HepG2 (cell line): ENCODE measurements at regions not wholly inside any gene's neighbourhood (a gene's known extent, or its start where the extent isn't known, plus 50 kb on each side); places are given as distances from the start of the nearest gene placed in this dataset.

ENCODE experiments used
- ATAC-seq: fragments of 200-7000 bp; cut with Tn5 transposase; 3 replicates; pipeline ENCODE4 v1.9.1; 2020; ENCODE audit warnings: mild to moderate bottlenecking, moderate library complexity
- BruUV-seq: library from RNA; stranded (reverse); fragments of 400-500 nt; replicated peaks from 2 replicates; lab custom pipeline; 2021; lab: Mats Ljungman, UMichigan
- CTCF ChIA-PET: fragments of 300-600 bp; formaldehyde crosslinking; extraction: SDS; loops from one replicate; lab custom pipeline; 2021; ENCODE audit warnings: low total read pairs, inconsistent platforms, low intra/inter-chr PET ratio; lab: Yijun Ruan, JAX
- POLR2A ChIA-PET: fragments of 350-600 bp; sonication (Branson Sonifier 250); formaldehyde crosslinking; loops from one replicate; lab custom pipeline; 2020; ENCODE audit warnings: antibody characterized with exemption, inconsistent platforms; lab: Yijun Ruan, JAX
- DNase-seq: peaks from one replicate; pipeline ENCODE4 v3.0.0-alpha.2; 2015; ENCODE audit warnings: low spot score
- FAIRE-seq: peaks from 3 replicates; lab custom pipeline; 2011; peaks lifted over from hg19 to GRCh38; lab: Jason Lieb, UNC
- H2AFZ ChIP-seq: one replicate; pipeline ENCODE4 v1.6.1; 2011; ENCODE audit warnings: low read length, inconsistent platforms
- H3K27ac ChIP-seq: fragments of 300-600 bp; 3 replicates; pipeline ENCODE4 v1.8.0; 2011; ENCODE audit warnings: mixed run types, mild to moderate bottlenecking, mixed read lengths, low read length, inconsistent platforms; ENCODE audit not compliant: insufficient read depth; ENCODE audit errors: extremely low read length
- H3K27me3 ChIP-seq, 2 experiments: fragments of 200-600 bp in 1 of 2; 2 replicates in 1 of 2; 3 replicates in 1 of 2; pipeline versions ENCODE4 v1.6.0 to v1.8.0; 2011; ENCODE audit warnings: low read length in 2 of 2, mild to moderate bottlenecking in 2 of 2, moderate library complexity in 2 of 2, inconsistent platforms in 1 of 2; ENCODE audit not compliant: insufficient read depth in 2 of 2, control insufficient read depth in 1 of 2
- H3K36me3 ChIP-seq, 2 experiments: fragments of 200-600 bp in 1 of 2; replicated peaks in 1 of 2; 2 replicates in 1 of 2; 3 replicates in 1 of 2; pipeline versions ENCODE4 v1.5.1 to v1.8.0; 2011; ENCODE audit warnings: low read length in 2 of 2, inconsistent platforms in 1 of 2; ENCODE audit not compliant: insufficient read depth in 2 of 2, control insufficient read depth in 1 of 2
- H3K4me1 ChIP-seq: 2 replicates; pipeline ENCODE4 v1.5.1; 2012; ENCODE audit warnings: low read length, inconsistent platforms; ENCODE audit not compliant: insufficient read depth
- H3K4me2 ChIP-seq: 2 replicates; pipeline ENCODE4 v1.6.0; 2011; ENCODE audit warnings: low read depth, low read length, inconsistent platforms
- H3K4me3 ChIP-seq, 3 experiments: fragments of 200-600 bp in 1 of 3; sonication (generic), shearing (Covaris generic) in 1 of 3; replicated peaks in 1 of 3; 2 replicates each; pipeline ENCODE4 v1.5.1; 2011 to 2016; ENCODE audit warnings: low read length in 3 of 3, inconsistent platforms in 2 of 3, low read depth in 2 of 3, mild to moderate bottlenecking in 2 of 3, control low read depth in 1 of 3, mixed read lengths in 1 of 3; ENCODE audit not compliant: insufficient read depth in 1 of 3
- H3K79me2 ChIP-seq: one replicate; pipeline ENCODE4 v1.6.1; 2011; ENCODE audit warnings: low read length, inconsistent platforms; ENCODE audit not compliant: insufficient read depth
- H3K9ac ChIP-seq: 2 replicates; pipeline ENCODE4 v1.6.0; 2011; ENCODE audit warnings: mild to moderate bottlenecking, low read depth, low read length, inconsistent platforms; ENCODE audit not compliant: insufficient read depth
- H3K9me3 ChIP-seq: 2 replicates; pipeline ENCODE4 v1.5.1; 2012; ENCODE audit warnings: mild to moderate bottlenecking, low read length
- H4K20me1 ChIP-seq: 2 replicates; pipeline ENCODE4 v1.6.0; 2011; ENCODE audit warnings: inconsistent platforms, mild to moderate bottlenecking, low read length, moderate library complexity; ENCODE audit not compliant: insufficient read depth
- FOSL1 ChIP-seq: sonication (generic); formaldehyde crosslinking; IDR thresholded peaks from 2 replicates; pipeline ENCODE4 v1.9.0; 2021; ENCODE audit warnings: missing genetic modification reagents, borderline replicate concordance
- KDM1A ChIP-seq: IDR thresholded peaks from 2 replicates; pipeline ENCODE4 v1.6.1; 2016; ENCODE audit warnings: missing compliant biosample characterization
- MAF1 ChIP-seq: sonication (generic); formaldehyde crosslinking; IDR thresholded peaks from 2 replicates; pipeline ENCODE4 v1.5.0; 2020; ENCODE audit warnings: missing genetic modification reagents, borderline replicate concordance
- RBAK ChIP-seq: sonication (generic); formaldehyde crosslinking; IDR thresholded peaks from 2 replicates; pipeline ENCODE4 v1.5.1; 2020; ENCODE audit warnings: mild to moderate bottlenecking, missing genetic modification reagents
- RCOR2 ChIP-seq: IDR thresholded peaks from 2 replicates; pipeline ENCODE4 v1.6.1; 2016; ENCODE audit warnings: missing biosample characterization, missing genetic modification reagents
- U2AF1 ChIP-seq: fragments of 200-400 bp; formaldehyde crosslinking; optimal IDR thresholded peaks from 2 replicates; pipeline ENCODE3; 2017; ENCODE audit warnings: mild to moderate bottlenecking, low read depth, low read length
- ZFP37 ChIP-seq: sonication (generic); formaldehyde crosslinking; IDR thresholded peaks from 2 replicates; pipeline ENCODE4 v1.4.0; 2020; ENCODE audit warnings: missing genetic modification reagents, borderline replicate concordance
- ZNF18 ChIP-seq: sonication (generic); formaldehyde crosslinking; IDR thresholded peaks from 2 replicates; pipeline ENCODE4 v1.8.0; 2022; ENCODE audit warnings: mild to moderate bottlenecking, missing genetic modification reagents; ENCODE audit not compliant: insufficient replicate concordance
- ZNF256 ChIP-seq: sonication (generic); formaldehyde crosslinking; conservative IDR thresholded peaks from 2 replicates; pipeline ENCODE4 v1.4.0; 2020; ENCODE audit warnings: missing genetic modification reagents
- ZNF382 ChIP-seq: sonication (generic); formaldehyde crosslinking; IDR thresholded peaks from 2 replicates; pipeline ENCODE4 v1.5.0; 2020; ENCODE audit warnings: missing genetic modification reagents, mild to moderate bottlenecking, borderline replicate concordance
- ZNF546 ChIP-seq: sonication (generic); formaldehyde crosslinking; conservative IDR thresholded peaks from 2 replicates; pipeline ENCODE4 v1.8.1; 2023; ENCODE audit warnings: mild to moderate bottlenecking, missing genetic modification reagents
- ZNF570 ChIP-seq: sonication (generic); formaldehyde crosslinking; IDR thresholded peaks from 2 replicates; pipeline ENCODE4 v1.4.0; 2020; ENCODE audit warnings: mild to moderate bottlenecking, missing genetic modification reagents, borderline replicate concordance
- ZNF704 ChIP-seq: sonication (generic); formaldehyde crosslinking; IDR thresholded peaks from 2 replicates; pipeline ENCODE4 v1.8.1; 2023; ENCODE audit warnings: mild to moderate bottlenecking, inconsistent platforms, moderate library complexity, missing genetic modification reagents, borderline replicate concordance
- WGBS: methylation state at CpG from one replicate; pipeline ENCODE4 v1.1.6; 2017; ENCODE audit warnings: low lambda C conversion rate; 5-methylcytosine and 5-hydroxymethylcytosine counted together
- in situ Hi-C: cut with HindIII; loops from 2 replicates; pipeline ENCODE4 v1.10.0; 2017; ENCODE audit warnings: low pct_unique_long_range_greater_than_20kb; ENCODE audit not compliant: extremely low pct_ligation_motif_present
- intact Hi-C: fragments of 100-400 bp; cut with micrococcal nuclease; formaldehyde crosslinking; loops from one replicate; pipeline ENCODE4 v1.10.0; 2022; ENCODE audit not compliant: unreplicated experiment

GRCh38 chr3:104586344-104586743 lies 780.4 kb upstream of the ALCAM start (continued):
- no peak for TF ChIP-seq ZNF704

GRCh38 chr3:104588442-104588841 lies 778.3 kb upstream of the ALCAM start:
- FAIRE-seq (no peak), ATAC-seq (no peak)

More at GRCh38 chr3:104588442-104588841, 778.3 kb upstream of the ALCAM start:
- H3K27ac ChIP-seq = no peak overlapping the region
- intact Hi-C loops (no loop called here), in situ Hi-C loops (no loop called here)
- H3K4me2 ChIP-seq = no peak overlapping the region
- H3K79me2 ChIP-seq = no peaks in the 10 kb centered on the region
- CTCF ChIA-PET = no interaction called here
- TF ChIP-seq ZNF546 (CRISPR knock-in tag) (no peak), KDM1A (CRISPR knock-in tag) (no peak), U2AF1 (no peak), ZNF18 (CRISPR knock-in tag) (no peak), ZFP37 (CRISPR knock-in tag) (no peak), MAF1 (CRISPR knock-in tag) (no peak), ZNF570 (no peak), RCOR2 (CRISPR knock-in tag) (no peak), ZNF382 (CRISPR knock-in tag) (no peak), FOSL1 (CRISPR knock-in tag) (no peak), ZNF256 (CRISPR knock-in tag) (no peak), RBAK (CRISPR knock-in tag) (no peak)
- POLR2A ChIA-PET = no interaction called here
- BruUV-seq = no TSS peak
- H3K4me3 ChIP-seq = no peak overlapping the region
- H3K9me3 ChIP-seq = no peaks in the 10 kb centered on the region
- no peaks in the 10 kb centered on the region for H3K4me1 ChIP-seq
- DNase-seq = no peak
- no peaks in the 10 kb centered on the region for H3K36me3 ChIP-seq
- H3K9ac ChIP-seq = no peak overlapping the region
- H2AFZ ChIP-seq = no peak overlapping the region
- WGBS = 21% methylated on average over 3 of the region's 3 CpGs
- no peaks in the 10 kb centered on the region; the same call in 1 of the 2 replicates for H4K20me1 ChIP-seq
- H3K27me3 ChIP-seq = no peaks in the 10 kb centered on the region
